GM23338 (cell line): ENCODE measurements at regions not wholly inside any gene's neighbourhood (a gene's known extent, or its start where the extent isn't known, plus 50 kb on each side); places are given as distances from the start of the nearest gene placed in this dataset.

Source experiments
- ATAC-seq: fragments of 200-7000 bp; cut with Tn5 transposase; 3 replicates; pipeline ENCODE4 v1.9.1; 2020
- DNase-seq: peaks from one replicate; pipeline ENCODE4 v3.0.0-alpha.2; 2015; ENCODE audit warnings: low spot score
- H2AFZ ChIP-seq: fragments of 200-600 bp; sonication (generic); 2 replicates; pipeline ENCODE4 v1.8.0; 2016; ENCODE audit warnings: antibody characterized with exemption, mild to moderate bottlenecking, moderate library complexity
- H3F3A ChIP-seq: fragments of 200-600 bp; sonication (generic); replicated peaks from 2 replicates; pipeline ENCODE4 v1.8.0; 2017; ENCODE audit warnings: antibody characterized with exemption, mixed run types, low read depth
- H3K27ac ChIP-seq: fragments of 200-600 bp; sonication (generic); 2 replicates; pipeline ENCODE4 v1.6.1; 2016; ENCODE audit warnings: low read depth
- H3K27me3 ChIP-seq: fragments of 200-600 bp; sonication (generic); 2 replicates; pipeline ENCODE4 v1.8.0; 2016; ENCODE audit warnings: mild to moderate bottlenecking, mixed run types, moderate library complexity; ENCODE audit not compliant: insufficient read depth
- H3K36me3 ChIP-seq: fragments of 200-600 bp; sonication (generic); 2 replicates; pipeline ENCODE4 v1.8.0; 2016; ENCODE audit warnings: mild to moderate bottlenecking; ENCODE audit not compliant: insufficient read depth
- H3K4me1 ChIP-seq: fragments of 200-600 bp; sonication (generic); 2 replicates; pipeline ENCODE4 v1.8.0; 2016; ENCODE audit warnings: mild to moderate bottlenecking, moderate library complexity; ENCODE audit not compliant: insufficient read depth
- H3K4me2 ChIP-seq: fragments of 200-600 bp; sonication (generic); 2 replicates; pipeline ENCODE4 v1.7.1; 2017; ENCODE audit warnings: mixed run types
- H3K4me3 ChIP-seq: fragments of 200-600 bp; sonication (generic); 2 replicates; pipeline ENCODE4 v1.6.1; 2016; ENCODE audit warnings: mixed run types
- H3K79me2 ChIP-seq: fragments of 200-600 bp; sonication (generic); replicated peaks from 2 replicates; pipeline ENCODE4 v1.8.0; 2017; ENCODE audit warnings: mild to moderate bottlenecking; ENCODE audit not compliant: insufficient read depth
- H3K9me2 ChIP-seq: fragments of 200-600 bp; sonication (generic); 2 replicates; pipeline ENCODE4 v1.8.0; 2017; ENCODE audit not compliant: insufficient read depth
- H4K20me1 ChIP-seq: fragments of 200-600 bp; sonication (generic); replicated peaks from 2 replicates; pipeline ENCODE4 v1.8.0; 2017; ENCODE audit warnings: mild to moderate bottlenecking; ENCODE audit not compliant: insufficient read depth
- H3K27ac Mint-ChIP-seq: 2 replicates; pipeline ENCODE4 v1.8.0; 2020; ENCODE audit warnings: inconsistent platforms, mild to moderate bottlenecking, moderate library complexity, mixed read lengths
- H3K27me3 Mint-ChIP-seq: 3 replicates; pipeline ENCODE4 v1.8.0; 2022; ENCODE audit warnings: low read depth, mild to moderate bottlenecking, moderate library complexity, mixed read lengths, inconsistent platforms; ENCODE audit not compliant: insufficient read depth, poor library complexity
- H3K36me3 Mint-ChIP-seq: 3 replicates; pipeline ENCODE4 v1.8.0; 2021; ENCODE audit warnings: low read depth, mild to moderate bottlenecking, inconsistent platforms, moderate library complexity, mixed read lengths
- H3K4me1 Mint-ChIP-seq: 3 replicates; pipeline ENCODE4 v1.8.0; 2020; ENCODE audit warnings: mild to moderate bottlenecking, inconsistent platforms, mixed read lengths
- H3K4me3 Mint-ChIP-seq: 3 replicates; pipeline ENCODE4 v1.8.0; 2021; ENCODE audit warnings: moderate library complexity, mild to moderate bottlenecking, inconsistent platforms, mixed read lengths
- H3K9me3 Mint-ChIP-seq: 3 replicates; pipeline ENCODE4 v1.8.0; 2020; ENCODE audit warnings: moderate library complexity, mild to moderate bottlenecking, inconsistent platforms, mixed read lengths
- CREB1 ChIP-seq: fragments of 250-450 bp; sonication (Bioruptor Pico); IDR thresholded peaks from 2 replicates; pipeline ENCODE4 v1.5.0; 2020; ENCODE audit warnings: low read depth, mild to moderate bottlenecking, moderate library complexity
- EZH2 ChIP-seq: fragments of 200-600 bp; sonication (generic); IDR thresholded peaks from one replicate; pipeline ENCODE4 v1.8.0; 2017; ENCODE audit warnings: antibody characterized with exemption, mild to moderate bottlenecking, low read depth; ENCODE audit not compliant: unreplicated experiment
- EZH2phosphoT487 ChIP-seq: fragments of 200-600 bp; sonication (generic); IDR thresholded peaks from one replicate; pipeline ENCODE4 v1.8.1; 2018; ENCODE audit warnings: antibody characterized with exemption; ENCODE audit not compliant: unreplicated experiment
- JUNB ChIP-seq: IDR thresholded peaks from one replicate; pipeline ENCODE4 v1.6.1; 2016; ENCODE audit warnings: antibody characterized with exemption; ENCODE audit not compliant: unreplicated experiment
- NANOG ChIP-seq: IDR thresholded peaks from 2 replicates; pipeline ENCODE4 v1.6.1; 2016; ENCODE audit warnings: antibody characterized with exemption, borderline replicate concordance
- POLR2AphosphoS5 ChIP-seq: IDR thresholded peaks from 2 replicates; pipeline ENCODE4 v1.6.1; 2016; ENCODE audit warnings: antibody characterized with exemption, low read depth
- STAT1 ChIP-seq: IDR thresholded peaks from one replicate; pipeline ENCODE4 v1.6.1; 2016; ENCODE audit warnings: antibody characterized with exemption; ENCODE audit not compliant: unreplicated experiment
- ZNF114 ChIP-seq: fragments of 250-450 bp; sonication (Bioruptor Pico); IDR thresholded peaks from 2 replicates; pipeline ENCODE4 v1.5.0; 2020; ENCODE audit warnings: mild to moderate bottlenecking, moderate library complexity
- ZNF331 ChIP-seq: fragments of 250-450 bp; sonication (Bioruptor Pico); IDR thresholded peaks from 2 replicates; pipeline ENCODE4 v1.5.0; 2020; ENCODE audit warnings: low read depth, mild to moderate bottlenecking, moderate library complexity
- TF ChIP-seq, protein P1 (sequence below): IDR thresholded peaks from 2 replicates; pipeline ENCODE4 v1.6.1; 2016; ENCODE audit warnings: antibody characterized with exemption
- TF ChIP-seq, protein P2 (sequence below): fragments of 250-450 bp; sonication (Bioruptor Pico); IDR thresholded peaks from 2 replicates; pipeline ENCODE4 v1.5.0; 2020; ENCODE audit warnings: mild to moderate bottlenecking, moderate library complexity
- TF ChIP-seq, protein P3 (sequence below), 2 experiments: fragments of 200-600 bp in 1 of 2; sonication (generic) in 1 of 2; conservative IDR thresholded peaks; 2 replicates each; pipeline versions ENCODE4 v1.5.1 to v1.6.1; 2016 to 2017; ENCODE audit warnings: antibody characterized with exemption in 2 of 2, low read depth in 2 of 2, mild to moderate bottlenecking in 2 of 2, moderate library complexity in 1 of 2

DNA sequence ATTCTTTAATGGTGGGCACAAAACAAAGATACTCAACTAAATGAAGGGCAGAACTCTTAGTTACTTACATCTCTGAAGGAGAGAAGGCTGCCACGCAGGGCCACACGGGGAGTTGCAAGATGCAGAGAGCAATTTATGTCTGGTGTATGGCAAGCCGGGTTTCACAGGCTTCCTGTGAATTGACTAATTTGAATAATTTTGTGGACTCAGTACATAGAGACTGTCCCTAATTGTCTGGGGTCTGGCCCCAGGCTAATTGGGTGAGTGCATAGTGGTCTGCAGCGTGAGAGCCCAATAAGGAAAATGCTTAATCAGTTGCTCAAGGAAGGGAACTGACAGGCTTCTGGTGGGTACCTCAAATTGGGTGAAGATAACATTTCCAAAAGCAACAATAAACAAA lies 205.7 kb downstream of the OTOR start:
- H4K20me1 ChIP-seq, result no peaks in the 10 kb centered on the region
- peaks cover 18% of the 10 kb centered on the region for H3K4me1 ChIP-seq
- no peaks in the 10 kb centered on the region; the same call in 1 of the 2 replicates for H3K36me3 ChIP-seq
- H3K4me3 Mint-ChIP-seq, result no peak overlapping the region
- no peak overlapping the region for H3K4me3 ChIP-seq
- H3K27ac ChIP-seq, result no peak overlapping the region
- DNase-seq (no peak), ATAC-seq (no peak)
- TF ChIP-seq EZH2 (no peak), EZH2phosphoT487 (no peak), NANOG (no peak), ZNF114 (CRISPR knock-in tag) (no peak), ZNF331 (no peak), STAT1 (no peak), CREB1 (CRISPR knock-in tag) (no peak), JUNB (no peak), POLR2AphosphoS5 (no peak)
- TF ChIP-seq, protein P1, sequence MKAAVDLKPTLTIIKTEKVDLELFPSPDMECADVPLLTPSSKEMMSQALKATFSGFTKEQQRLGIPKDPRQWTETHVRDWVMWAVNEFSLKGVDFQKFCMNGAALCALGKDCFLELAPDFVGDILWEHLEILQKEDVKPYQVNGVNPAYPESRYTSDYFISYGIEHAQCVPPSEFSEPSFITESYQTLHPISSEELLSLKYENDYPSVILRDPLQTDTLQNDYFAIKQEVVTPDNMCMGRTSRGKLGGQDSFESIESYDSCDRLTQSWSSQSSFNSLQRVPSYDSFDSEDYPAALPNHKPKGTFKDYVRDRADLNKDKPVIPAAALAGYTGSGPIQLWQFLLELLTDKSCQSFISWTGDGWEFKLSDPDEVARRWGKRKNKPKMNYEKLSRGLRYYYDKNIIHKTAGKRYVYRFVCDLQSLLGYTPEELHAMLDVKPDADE, result no peak
- TF ChIP-seq, protein P2, sequence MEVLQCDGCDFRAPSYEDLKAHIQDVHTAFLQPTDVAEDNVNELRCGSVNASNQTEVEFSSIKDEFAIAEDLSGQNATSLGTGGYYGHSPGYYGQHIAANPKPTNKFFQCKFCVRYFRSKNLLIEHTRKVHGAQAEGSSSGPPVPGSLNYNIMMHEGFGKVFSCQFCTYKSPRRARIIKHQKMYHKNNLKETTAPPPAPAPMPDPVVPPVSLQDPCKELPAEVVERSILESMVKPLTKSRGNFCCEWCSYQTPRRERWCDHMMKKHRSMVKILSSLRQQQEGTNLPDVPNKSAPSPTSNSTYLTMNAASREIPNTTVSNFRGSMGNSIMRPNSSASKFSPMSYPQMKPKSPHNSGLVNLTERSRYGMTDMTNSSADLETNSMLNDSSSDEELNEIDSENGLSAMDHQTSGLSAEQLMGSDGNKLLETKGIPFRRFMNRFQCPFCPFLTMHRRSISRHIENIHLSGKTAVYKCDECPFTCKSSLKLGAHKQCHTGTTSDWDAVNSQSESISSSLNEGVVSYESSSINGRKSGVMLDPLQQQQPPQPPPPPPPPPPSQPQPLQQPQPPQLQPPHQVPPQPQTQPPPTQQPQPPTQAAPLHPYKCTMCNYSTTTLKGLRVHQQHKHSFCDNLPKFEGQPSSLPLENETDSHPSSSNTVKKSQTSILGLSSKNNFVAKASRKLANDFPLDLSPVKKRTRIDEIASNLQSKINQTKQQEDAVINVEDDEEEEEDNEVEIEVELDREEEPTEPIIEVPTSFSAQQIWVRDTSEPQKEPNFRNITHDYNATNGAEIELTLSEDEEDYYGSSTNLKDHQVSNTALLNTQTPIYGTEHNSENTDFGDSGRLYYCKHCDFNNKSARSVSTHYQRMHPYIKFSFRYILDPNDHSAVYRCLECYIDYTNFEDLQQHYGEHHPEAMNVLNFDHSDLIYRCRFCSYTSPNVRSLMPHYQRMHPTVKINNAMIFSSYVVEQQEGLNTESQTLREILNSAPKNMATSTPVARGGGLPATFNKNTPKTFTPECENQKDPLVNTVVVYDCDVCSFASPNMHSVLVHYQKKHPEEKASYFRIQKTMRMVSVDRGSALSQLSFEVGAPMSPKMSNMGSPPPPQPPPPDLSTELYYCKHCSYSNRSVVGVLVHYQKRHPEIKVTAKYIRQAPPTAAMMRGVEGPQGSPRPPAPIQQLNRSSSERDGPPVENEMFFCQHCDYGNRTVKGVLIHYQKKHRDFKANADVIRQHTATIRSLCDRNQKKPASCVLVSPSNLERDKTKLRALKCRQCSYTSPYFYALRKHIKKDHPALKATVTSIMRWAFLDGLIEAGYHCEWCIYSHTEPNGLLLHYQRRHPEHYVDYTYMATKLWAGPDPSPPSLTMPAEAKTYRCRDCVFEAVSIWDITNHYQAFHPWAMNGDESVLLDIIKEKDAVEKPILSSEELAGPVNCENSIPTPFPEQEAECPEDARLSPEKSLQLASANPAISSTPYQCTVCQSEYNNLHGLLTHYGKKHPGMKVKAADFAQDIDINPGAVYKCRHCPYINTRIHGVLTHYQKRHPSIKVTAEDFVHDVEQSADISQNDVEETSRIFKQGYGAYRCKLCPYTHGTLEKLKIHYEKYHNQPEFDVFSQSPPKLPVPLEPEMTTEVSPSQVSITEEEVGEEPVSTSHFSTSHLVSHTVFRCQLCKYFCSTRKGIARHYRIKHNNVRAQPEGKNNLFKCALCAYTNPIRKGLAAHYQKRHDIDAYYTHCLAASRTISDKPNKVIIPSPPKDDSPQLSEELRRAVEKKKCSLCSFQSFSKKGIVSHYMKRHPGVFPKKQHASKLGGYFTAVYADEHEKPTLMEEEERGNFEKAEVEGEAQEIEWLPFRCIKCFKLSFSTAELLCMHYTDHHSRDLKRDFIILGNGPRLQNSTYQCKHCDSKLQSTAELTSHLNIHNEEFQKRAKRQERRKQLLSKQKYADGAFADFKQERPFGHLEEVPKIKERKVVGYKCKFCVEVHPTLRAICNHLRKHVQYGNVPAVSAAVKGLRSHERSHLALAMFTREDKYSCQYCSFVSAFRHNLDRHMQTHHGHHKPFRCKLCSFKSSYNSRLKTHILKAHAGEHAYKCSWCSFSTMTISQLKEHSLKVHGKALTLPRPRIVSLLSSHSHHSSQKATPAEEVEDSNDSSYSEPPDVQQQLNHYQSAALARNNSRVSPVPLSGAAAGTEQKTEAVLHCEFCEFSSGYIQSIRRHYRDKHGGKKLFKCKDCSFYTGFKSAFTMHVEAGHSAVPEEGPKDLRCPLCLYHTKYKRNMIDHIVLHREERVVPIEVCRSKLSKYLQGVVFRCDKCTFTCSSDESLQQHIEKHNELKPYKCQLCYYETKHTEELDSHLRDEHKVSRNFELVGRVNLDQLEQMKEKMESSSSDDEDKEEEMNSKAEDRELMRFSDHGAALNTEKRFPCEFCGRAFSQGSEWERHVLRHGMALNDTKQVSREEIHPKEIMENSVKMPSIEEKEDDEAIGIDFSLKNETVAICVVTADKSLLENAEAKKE, result no peak
- TF ChIP-seq, protein P3, sequence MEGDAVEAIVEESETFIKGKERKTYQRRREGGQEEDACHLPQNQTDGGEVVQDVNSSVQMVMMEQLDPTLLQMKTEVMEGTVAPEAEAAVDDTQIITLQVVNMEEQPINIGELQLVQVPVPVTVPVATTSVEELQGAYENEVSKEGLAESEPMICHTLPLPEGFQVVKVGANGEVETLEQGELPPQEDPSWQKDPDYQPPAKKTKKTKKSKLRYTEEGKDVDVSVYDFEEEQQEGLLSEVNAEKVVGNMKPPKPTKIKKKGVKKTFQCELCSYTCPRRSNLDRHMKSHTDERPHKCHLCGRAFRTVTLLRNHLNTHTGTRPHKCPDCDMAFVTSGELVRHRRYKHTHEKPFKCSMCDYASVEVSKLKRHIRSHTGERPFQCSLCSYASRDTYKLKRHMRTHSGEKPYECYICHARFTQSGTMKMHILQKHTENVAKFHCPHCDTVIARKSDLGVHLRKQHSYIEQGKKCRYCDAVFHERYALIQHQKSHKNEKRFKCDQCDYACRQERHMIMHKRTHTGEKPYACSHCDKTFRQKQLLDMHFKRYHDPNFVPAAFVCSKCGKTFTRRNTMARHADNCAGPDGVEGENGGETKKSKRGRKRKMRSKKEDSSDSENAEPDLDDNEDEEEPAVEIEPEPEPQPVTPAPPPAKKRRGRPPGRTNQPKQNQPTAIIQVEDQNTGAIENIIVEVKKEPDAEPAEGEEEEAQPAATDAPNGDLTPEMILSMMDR (conservative IDR thresholded peaks at IDR 0.05; ENCODE audit: low read depth in 2 of 2), result no peak
- no peaks in the 10 kb centered on the region for H3K79me2 ChIP-seq
- H3K9me2 ChIP-seq, result peaks cover 8% of the 10 kb centered on the region; the same call in 1 of the 2 replicates
- peak overlapping the region; percentile 49 for H2AFZ ChIP-seq
- no peak overlapping the region for H3K4me2 ChIP-seq
- no peaks in the 10 kb centered on the region for H3K36me3 Mint-ChIP-seq
- no peak overlapping the region for H3K27ac Mint-ChIP-seq
- H3K4me1 Mint-ChIP-seq, result peaks cover 16% of the 10 kb centered on the region; the same call in 2 of the 3 replicates
- no peaks in the 10 kb centered on the region for H3K27me3 ChIP-seq
- H3K27me3 Mint-ChIP-seq, result no peaks in the 10 kb centered on the region
- no peaks in the 10 kb centered on the region for H3F3A ChIP-seq
- H3K9me3 Mint-ChIP-seq, result peaks cover 3% of the 10 kb centered on the region; the same call in 2 of the 3 replicates
